K562 (cell line): ENCODE measurements at regions not wholly inside any gene's neighbourhood (a gene's known extent, or its start where the extent isn't known, plus 50 kb on each side); places are given as distances from the start of the nearest gene placed in this dataset.

Source experiments
- ATAC-seq: fragments of 200-7000 bp; cut with Tn5 transposase; 3 replicates; pipeline ENCODE4 v1.9.1; 2020; ENCODE audit warnings: moderate library complexity
- BruUV-seq: library from RNA; stranded (reverse); fragments of 400-500 nt; replicated peaks from 2 replicates; lab custom pipeline; 2021; lab: Mats Ljungman, UMichigan
- CTCF ChIA-PET: fragments of 300-600 bp; formaldehyde crosslinking; extraction: SDS; loops from one replicate; lab custom pipeline; 2021; ENCODE audit warnings: low intra/inter-chr PET ratio; lab: Yijun Ruan, JAX
- POLR2A ChIA-PET: fragments of 300-600, 350-650 bp; sonication (Branson Sonifier 250); formaldehyde crosslinking; extraction: SDS; loops from one replicate; lab custom pipeline; 2021; ENCODE audit warnings: antibody characterized with exemption, inconsistent platforms; lab: Yijun Ruan, JAX
- DNase-seq, 4 experiments: peaks; one replicate each; pipeline versions ENCODE4 v3.0.0 to v3.0.0-alpha.2; 2011 to 2018; ENCODE audit warnings: low spot score in 3 of 4, mixed read lengths in 3 of 4; ENCODE audit errors: extremely low read depth in 1 of 4
- FAIRE-seq: peaks from 2 replicates; lab custom pipeline; 2011; peaks lifted over from hg19 to GRCh38; lab: Jason Lieb, UNC
- H2AFZ ChIP-seq: 2 replicates; pipeline ENCODE4 v1.6.0; 2011; ENCODE audit warnings: low read depth, low read length, control low read depth, inconsistent platforms
- H3K27ac ChIP-seq: fragments of 200-600 bp; 3 replicates; pipeline ENCODE4 v1.8.0; 2011; ENCODE audit warnings: low read depth, mild to moderate bottlenecking, control low read depth, inconsistent platforms, low read length, moderate library complexity, mixed read lengths; ENCODE audit errors: extremely low read depth
- H3K27me3 ChIP-seq, 2 experiments: fragments of 300-600 bp in 1 of 2; 2 replicates in 1 of 2; 3 replicates in 1 of 2; pipeline versions ENCODE4 v1.6.0 to v1.8.0; 2011; ENCODE audit warnings: inconsistent platforms in 2 of 2, low read length in 2 of 2, mild to moderate bottlenecking in 1 of 2, mixed read lengths in 1 of 2, moderate library complexity in 1 of 2; ENCODE audit not compliant: control insufficient read depth in 2 of 2, insufficient read depth in 2 of 2
- H3K36me3 ChIP-seq: fragments of 300-600 bp; 3 replicates; pipeline ENCODE4 v1.8.0; 2011; ENCODE audit warnings: mild to moderate bottlenecking, low read length, inconsistent platforms; ENCODE audit not compliant: control insufficient read depth, insufficient read depth
- H3K4me1 ChIP-seq, 2 experiments: fragments of 200-600 bp in 1 of 2; replicated peaks in 1 of 2; 2 replicates in 1 of 2; 3 replicates in 1 of 2; pipeline versions ENCODE4 v1.5.1 to v1.8.0; 2011; ENCODE audit warnings: inconsistent platforms in 2 of 2, low read length in 2 of 2, mild to moderate bottlenecking in 1 of 2, mixed read lengths in 1 of 2, moderate library complexity in 1 of 2; ENCODE audit not compliant: control insufficient read depth in 2 of 2, insufficient read depth in 2 of 2
- H3K4me2 ChIP-seq: 2 replicates; pipeline ENCODE4 v1.6.1; 2011; ENCODE audit warnings: low read length, control low read depth, inconsistent platforms, mixed read lengths; ENCODE audit not compliant: insufficient read depth
- H3K4me3 ChIP-seq: fragments of 200-600 bp; sonication (generic), shearing (Covaris generic); 2 replicates; pipeline ENCODE4 v1.5.1; 2016; ENCODE audit warnings: control low read depth, inconsistent platforms
- H3K79me2 ChIP-seq: fragments of 200-600 bp; 3 replicates; pipeline ENCODE4 v1.8.0; 2011; ENCODE audit warnings: low read length, inconsistent platforms; ENCODE audit not compliant: control insufficient read depth, insufficient read depth
- H3K9ac ChIP-seq, 2 experiments: 2 replicates each; pipeline versions ENCODE4 v1.6.0 to v1.6.1; 2011; ENCODE audit warnings: low read depth in 2 of 2, low read length in 2 of 2, control low read depth in 1 of 2, inconsistent platforms in 1 of 2, mild to moderate bottlenecking in 1 of 2, mixed read lengths in 1 of 2; ENCODE audit not compliant: insufficient read depth in 1 of 2
- H3K9me1 ChIP-seq: one replicate; pipeline ENCODE4 v1.6.0; 2011; ENCODE audit warnings: inconsistent platforms, mild to moderate bottlenecking, low read length, moderate library complexity; ENCODE audit not compliant: control insufficient read depth, insufficient read depth
- H3K9me3 ChIP-seq: replicated peaks from 2 replicates; pipeline ENCODE4 v1.5.1; 2011; ENCODE audit warnings: low read depth, low read length, inconsistent platforms; ENCODE audit not compliant: control insufficient read depth, insufficient read depth
- H4K20me1 ChIP-seq: replicated peaks from 2 replicates; pipeline ENCODE4 v1.6.1; 2011; ENCODE audit warnings: low read length, inconsistent platforms, mixed read lengths; ENCODE audit not compliant: control insufficient read depth, insufficient read depth
- E2F3 ChIP-seq: fragments of 250-450 bp; sonication (Bioruptor Pico); IDR thresholded peaks from 2 replicates; pipeline ENCODE4 v1.4.0; 2020; ENCODE audit warnings: mild to moderate bottlenecking
- FOS ChIP-seq: IDR thresholded peaks from 3 replicates; pipeline ENCODE4 v1.6.1; 2011; ENCODE audit not compliant: insufficient read length; ENCODE audit errors: extremely low read depth
- JUND ChIP-seq, 2 experiments: IDR thresholded peaks; 2 replicates in 1 of 2; 3 replicates in 1 of 2; pipeline ENCODE4 v1.6.1; 2011; ENCODE audit warnings: borderline replicate concordance in 2 of 2, low read depth in 2 of 2, low read length in 2 of 2, improper control_type of control experiment in 1 of 2, missing biosample characterization in 1 of 2, missing genetic modification characterization in 1 of 2, missing genetic modification reagents in 1 of 2
- NFIC ChIP-seq: fragments of 450-650 bp; IDR thresholded peaks from 2 replicates; pipeline ENCODE4 v1.6.1; 2017; ENCODE audit warnings: mild to moderate bottlenecking, inconsistent platforms
- PCBP2 ChIP-seq: fragments of 200-400 bp; formaldehyde crosslinking; IDR thresholded peaks from 2 replicates; pipeline ENCODE4 v1.6.1; 2018; ENCODE audit warnings: low read length, low read depth, mild to moderate bottlenecking, moderate library complexity; ENCODE audit not compliant: poor library complexity, severe bottlenecking
- STAT5B ChIP-seq: fragments of 250-450 bp; sonication (Bioruptor Pico); IDR thresholded peaks from 2 replicates; pipeline ENCODE4 v1.8.0; 2021; ENCODE audit warnings: mild to moderate bottlenecking, inconsistent platforms
- TRIM28 ChIP-seq: fragments of 450-650 bp; IDR thresholded peaks from 2 replicates; pipeline ENCODE4 v1.6.1; 2017
- U2AF1 ChIP-seq: fragments of 200-400 bp; formaldehyde crosslinking; optimal IDR thresholded peaks from 2 replicates; pipeline ENCODE3; 2017; ENCODE audit warnings: mild to moderate bottlenecking, low read depth, low read length, moderate library complexity
- ZBTB12 ChIP-seq: fragments of 250-450 bp; sonication (Bioruptor Pico); IDR thresholded peaks from 2 replicates; pipeline ENCODE4 v1.4.0; 2020
- ZBTB34 ChIP-seq: fragments of 250-450 bp; sonication (Bioruptor Pico); IDR thresholded peaks from 2 replicates; pipeline ENCODE4 v1.8.0; 2021; ENCODE audit warnings: mild to moderate bottlenecking, moderate library complexity
- ZBTB40 ChIP-seq, 2 experiments: fragments of 450-650 bp in 1 of 2; sonication (generic) in 1 of 2; formaldehyde crosslinking in 1 of 2; IDR thresholded peaks; 2 replicates each; pipeline versions ENCODE4 v1.7.1 to v1.9.0; 2016 to 2022; ENCODE audit warnings: inconsistent platforms in 1 of 2, mild to moderate bottlenecking in 1 of 2, missing genetic modification reagents in 1 of 2
- ZNF830 ChIP-seq: fragments of 250-450 bp; sonication (Bioruptor Pico); IDR thresholded peaks from 2 replicates; pipeline ENCODE4 v1.5.0; 2021; ENCODE audit warnings: mild to moderate bottlenecking
- WGBS: fragments of 100-300 bp; shearing (Covaris generic); methylation state at CpG from one replicate; pipeline ENCODE4 v1.1.6; 2016; ENCODE audit warnings: low coverage, mixed read lengths; ENCODE audit not compliant: insufficient coverage; ENCODE audit errors: missing lambda C conversion rate; 5-methylcytosine and 5-hydroxymethylcytosine counted together
- in situ Hi-C: fragments of 300-500 bp; cut with MboI; formaldehyde crosslinking; loops from 4 replicates; pipeline ENCODE4 v1.15.0; 2018; ENCODE audit warnings: inconsistent platforms, mixed read lengths
- intact Hi-C: fragments of 100-400 bp; cut with micrococcal nuclease; formaldehyde crosslinking; loops from 2 replicates; pipeline ENCODE4 v1.14.2; 2022

- intact Hi-C loops: no loop called here
- DNase-seq: no peak
- no peak for TF ChIP-seq NFIC
- TF ChIP-seq E2F3 (CRISPR knock-in tag): no peak
- no peak for TF ChIP-seq JUND (IDR thresholded peaks at IDR 0.05; ENCODE audit: borderline replicate concordance, low read depth, low read length)
- no peak for TF ChIP-seq JUND (tag; IDR thresholded peaks at IDR 0.05; ENCODE audit: borderline replicate concordance, low read depth, low read length)
- no peak for TF ChIP-seq ZBTB40 (IDR thresholded peaks at IDR 0.05)
- no peak for TF ChIP-seq ZBTB40 (CRISPR knock-in tag; IDR thresholded peaks at IDR 0.05)
- TF ChIP-seq ZBTB34 (CRISPR knock-in tag): no peak
- no peak for TF ChIP-seq U2AF1
- TF ChIP-seq STAT5B: no peak
- no peak for TF ChIP-seq FOS
- TF ChIP-seq ZNF830 (CRISPR knock-in tag): no peak
- no peak for TF ChIP-seq TRIM28
- no peak for TF ChIP-seq PCBP2
- TF ChIP-seq ZBTB12 (CRISPR knock-in tag): no peak
Measured at GRCh38 chr11:82634091-82634490, 99.6 kb downstream of the FAM181B start.

More at GRCh38 chr11:82634091-82634490, 99.6 kb downstream of the FAM181B start:
- Histone ChIP-seq H4K20me1 (no peaks in the 10 kb centered on the region), H3K4me3 (no peak overlapping the region), H3K4me2 (no peak overlapping the region), H3K27me3 (no peaks in the 10 kb centered on the region), H3K9ac (no peak overlapping the region), H3K4me1 (no peaks in the 10 kb centered on the region), H2AFZ (no peak overlapping the region), H3K36me3 (no peaks in the 10 kb centered on the region), H3K9me3 (no peaks in the 10 kb centered on the region), H3K27ac (no peak overlapping the region), H3K79me2 (no peaks in the 10 kb centered on the region), H3K9me1 (no peaks in the 10 kb centered on the region)
- BruUV-seq: no TSS peak
- ATAC-seq: no peak
- FAIRE-seq: no peak
- WGBS: 0% methylated on average over 2 of the region's 2 CpGs
- in situ Hi-C loops: no loop called here
- ChIA-PET CTCF (no interaction called here), POLR2A (no interaction called here)
